Testis (tissue), 2 donors: ENCODE measurements at regions not wholly inside any gene's neighbourhood (a gene's known extent, or its start where the extent isn't known, plus 50 kb on each side); places are given as distances from the start of the nearest gene placed in this dataset.

Source experiments
- POLR2A ChIP-seq: fragments of 450-650 bp; IDR thresholded peaks from one replicate; pipeline ENCODE4 v1.6.1; 2017; ENCODE audit warnings: antibody characterized with exemption, mild to moderate bottlenecking, moderate library complexity
- TF ChIP-seq, protein P1 (sequence below), 3 experiments: fragments of 450-650 bp in 2 of 3; fragments of 200-600 bp in 1 of 3; sonication (generic) in 1 of 3; IDR thresholded peaks; one replicate each; pipeline ENCODE4 v1.5.1; 2016 to 2019; ENCODE audit warnings: antibody characterized with exemption in 3 of 3, mild to moderate bottlenecking in 2 of 3, moderate library complexity in 1 of 3

- TF ChIP-seq, protein P1, sequence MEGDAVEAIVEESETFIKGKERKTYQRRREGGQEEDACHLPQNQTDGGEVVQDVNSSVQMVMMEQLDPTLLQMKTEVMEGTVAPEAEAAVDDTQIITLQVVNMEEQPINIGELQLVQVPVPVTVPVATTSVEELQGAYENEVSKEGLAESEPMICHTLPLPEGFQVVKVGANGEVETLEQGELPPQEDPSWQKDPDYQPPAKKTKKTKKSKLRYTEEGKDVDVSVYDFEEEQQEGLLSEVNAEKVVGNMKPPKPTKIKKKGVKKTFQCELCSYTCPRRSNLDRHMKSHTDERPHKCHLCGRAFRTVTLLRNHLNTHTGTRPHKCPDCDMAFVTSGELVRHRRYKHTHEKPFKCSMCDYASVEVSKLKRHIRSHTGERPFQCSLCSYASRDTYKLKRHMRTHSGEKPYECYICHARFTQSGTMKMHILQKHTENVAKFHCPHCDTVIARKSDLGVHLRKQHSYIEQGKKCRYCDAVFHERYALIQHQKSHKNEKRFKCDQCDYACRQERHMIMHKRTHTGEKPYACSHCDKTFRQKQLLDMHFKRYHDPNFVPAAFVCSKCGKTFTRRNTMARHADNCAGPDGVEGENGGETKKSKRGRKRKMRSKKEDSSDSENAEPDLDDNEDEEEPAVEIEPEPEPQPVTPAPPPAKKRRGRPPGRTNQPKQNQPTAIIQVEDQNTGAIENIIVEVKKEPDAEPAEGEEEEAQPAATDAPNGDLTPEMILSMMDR (IDR thresholded peaks at IDR 0.05), result no peak
- TF ChIP-seq POLR2A, result no peak
These were observed 283.1 kb downstream of the PREX1 start for GRCh38 chr20:48544402-48545339.
